MM.1S (cell line): ENCODE measurements at regions not wholly inside any gene's neighbourhood (a gene's known extent, or its start where the extent isn't known, plus 50 kb on each side); places are given as distances from the start of the nearest gene placed in this dataset.

ENCODE experiments used
- DNase-seq: peaks from one replicate; pipeline ENCODE4 v3.0.0-alpha.2; 2015
- H2AFZ ChIP-seq: fragments of 300-600 bp; sonication (generic); 2 replicates; pipeline ENCODE4 v1.6.0; 2016; ENCODE audit warnings: antibody characterized with exemption, low read length
- H3F3A ChIP-seq: fragments of 300-600 bp; sonication (generic); 2 replicates; pipeline ENCODE4 v1.6.1; 2016; ENCODE audit warnings: mild to moderate bottlenecking, antibody characterized with exemption, low read length, moderate library complexity, mixed read lengths; ENCODE audit not compliant: insufficient read depth
- H3K27ac ChIP-seq: fragments of 300-600 bp; sonication (generic); 2 replicates; pipeline ENCODE4 v1.5.1; 2016; ENCODE audit warnings: mild to moderate bottlenecking, low read length
- H3K27me3 ChIP-seq: fragments of 300-600 bp; sonication (generic); replicated peaks from 2 replicates; pipeline ENCODE4 v1.6.0; 2016; ENCODE audit warnings: low read length; ENCODE audit not compliant: insufficient read depth
- H3K36me3 ChIP-seq: fragments of 300-600 bp; sonication (generic); replicated peaks from 2 replicates; pipeline ENCODE4 v1.6.1; 2016; ENCODE audit warnings: mild to moderate bottlenecking, low read length, mixed read lengths; ENCODE audit not compliant: insufficient read depth
- H3K4me1 ChIP-seq: fragments of 300-600 bp; sonication (generic); 2 replicates; pipeline ENCODE4 v1.6.1; 2016; ENCODE audit warnings: low read length, mixed read lengths
- H3K4me2 ChIP-seq: fragments of 300-600 bp; sonication (generic); 2 replicates; pipeline ENCODE4 v1.6.0; 2016; ENCODE audit warnings: low read depth, low read length
- H3K4me3 ChIP-seq: fragments of 300-600 bp; sonication (generic); 2 replicates; pipeline ENCODE4 v1.5.1; 2016; ENCODE audit warnings: low read length, mixed read lengths
- H3K79me2 ChIP-seq: fragments of 300-600 bp; sonication (generic); 2 replicates; pipeline ENCODE4 v1.6.1; 2016; ENCODE audit warnings: mixed run types, low read length, mixed read lengths
- H3K9ac ChIP-seq: fragments of 300-600 bp; sonication (generic); 2 replicates; pipeline ENCODE4 v1.6.1; 2016; ENCODE audit warnings: low read length, mixed read lengths
- H3K9me2 ChIP-seq: fragments of 300-600 bp; sonication (generic); replicated peaks from 2 replicates; pipeline ENCODE4 v1.6.1; 2016; ENCODE audit warnings: mild to moderate bottlenecking, low read length, mixed read lengths; ENCODE audit not compliant: insufficient read depth
- H3K9me3 ChIP-seq: fragments of 300-600 bp; sonication (generic); replicated peaks from 2 replicates; pipeline ENCODE4 v1.6.1; 2016; ENCODE audit warnings: mild to moderate bottlenecking, low read length, mixed read lengths; ENCODE audit not compliant: insufficient read depth
- H4K20me1 ChIP-seq: fragments of 300-600 bp; sonication (generic); 2 replicates; pipeline ENCODE4 v1.6.1; 2016; ENCODE audit warnings: mild to moderate bottlenecking, low read length, moderate library complexity, mixed read lengths; ENCODE audit not compliant: insufficient read depth
- EZH2 ChIP-seq: fragments of 300-600 bp; sonication (generic); optimal IDR thresholded peaks from 2 replicates; pipeline ENCODE3; 2017; ENCODE audit warnings: low read depth, mild to moderate bottlenecking, antibody characterized with exemption, low read length, mixed read lengths
- EZH2phosphoT487 ChIP-seq: fragments of 300-600 bp; sonication (generic); IDR thresholded peaks from 2 replicates; pipeline ENCODE4 v1.6.1; 2018; ENCODE audit warnings: antibody characterized with exemption, low read length
- TF ChIP-seq, protein P1 (sequence below): fragments of 300-600 bp; sonication (generic); IDR thresholded peaks from 2 replicates; pipeline ENCODE4 v1.5.1; 2016; ENCODE audit warnings: antibody characterized with exemption, low read length, mixed read lengths

DNA sequence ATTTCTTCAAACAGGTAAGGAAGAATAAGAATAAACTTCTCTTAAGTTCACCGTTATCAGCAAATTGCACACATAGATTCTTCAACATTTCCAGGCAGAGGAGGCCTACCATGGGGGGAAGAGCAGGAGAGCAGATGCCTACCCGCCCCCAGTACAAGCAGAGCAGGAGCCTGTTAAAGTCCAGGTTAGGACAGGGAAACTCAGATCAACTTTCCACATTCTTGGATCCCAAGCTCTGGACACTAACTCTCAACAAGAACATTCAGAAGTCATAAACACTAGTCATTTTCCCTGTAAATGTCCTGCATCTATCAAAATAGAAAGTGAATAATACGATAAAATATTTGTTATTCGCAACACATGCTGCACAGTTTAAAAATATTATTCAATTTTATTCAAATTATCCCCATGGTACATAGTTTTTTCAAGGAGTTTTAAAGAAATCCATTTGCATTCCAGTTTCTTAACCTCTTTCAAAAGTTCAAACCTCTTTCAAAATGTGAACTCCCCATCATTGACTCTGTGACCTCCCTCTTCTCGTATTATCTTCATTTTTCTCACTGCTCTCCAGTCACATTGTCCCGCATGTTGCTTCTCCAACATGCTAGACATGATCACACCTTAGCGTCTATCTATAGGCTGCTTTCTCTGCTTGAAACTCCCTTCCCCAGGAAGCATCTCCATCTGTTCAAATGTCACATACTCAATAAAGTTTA is 185.2 kb upstream of the NEIL3 start:
- Histone ChIP-seq H3K9me3 (no peaks in the 10 kb centered on the region; the same call in 1 of the 2 replicates), H3K36me3 (no peaks in the 10 kb centered on the region), H3K27ac (no peak overlapping the region), H3K9me2 (no peaks in the 10 kb centered on the region), H3K4me2 (no peak overlapping the region), H2AFZ (no peak overlapping the region), H4K20me1 (no peaks in the 10 kb centered on the region), H3K4me3 (no peak overlapping the region), H3F3A (no peaks in the 10 kb centered on the region), H3K4me1 (no peaks in the 10 kb centered on the region), H3K79me2 (no peaks in the 10 kb centered on the region), H3K9ac (no peak overlapping the region), H3K27me3 (no peaks in the 10 kb centered on the region)
- TF ChIP-seq, protein P1, sequence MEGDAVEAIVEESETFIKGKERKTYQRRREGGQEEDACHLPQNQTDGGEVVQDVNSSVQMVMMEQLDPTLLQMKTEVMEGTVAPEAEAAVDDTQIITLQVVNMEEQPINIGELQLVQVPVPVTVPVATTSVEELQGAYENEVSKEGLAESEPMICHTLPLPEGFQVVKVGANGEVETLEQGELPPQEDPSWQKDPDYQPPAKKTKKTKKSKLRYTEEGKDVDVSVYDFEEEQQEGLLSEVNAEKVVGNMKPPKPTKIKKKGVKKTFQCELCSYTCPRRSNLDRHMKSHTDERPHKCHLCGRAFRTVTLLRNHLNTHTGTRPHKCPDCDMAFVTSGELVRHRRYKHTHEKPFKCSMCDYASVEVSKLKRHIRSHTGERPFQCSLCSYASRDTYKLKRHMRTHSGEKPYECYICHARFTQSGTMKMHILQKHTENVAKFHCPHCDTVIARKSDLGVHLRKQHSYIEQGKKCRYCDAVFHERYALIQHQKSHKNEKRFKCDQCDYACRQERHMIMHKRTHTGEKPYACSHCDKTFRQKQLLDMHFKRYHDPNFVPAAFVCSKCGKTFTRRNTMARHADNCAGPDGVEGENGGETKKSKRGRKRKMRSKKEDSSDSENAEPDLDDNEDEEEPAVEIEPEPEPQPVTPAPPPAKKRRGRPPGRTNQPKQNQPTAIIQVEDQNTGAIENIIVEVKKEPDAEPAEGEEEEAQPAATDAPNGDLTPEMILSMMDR, result no peak
- TF ChIP-seq EZH2phosphoT487 (no peak), EZH2 (no peak)
- DNase-seq, result no peak

DNA sequence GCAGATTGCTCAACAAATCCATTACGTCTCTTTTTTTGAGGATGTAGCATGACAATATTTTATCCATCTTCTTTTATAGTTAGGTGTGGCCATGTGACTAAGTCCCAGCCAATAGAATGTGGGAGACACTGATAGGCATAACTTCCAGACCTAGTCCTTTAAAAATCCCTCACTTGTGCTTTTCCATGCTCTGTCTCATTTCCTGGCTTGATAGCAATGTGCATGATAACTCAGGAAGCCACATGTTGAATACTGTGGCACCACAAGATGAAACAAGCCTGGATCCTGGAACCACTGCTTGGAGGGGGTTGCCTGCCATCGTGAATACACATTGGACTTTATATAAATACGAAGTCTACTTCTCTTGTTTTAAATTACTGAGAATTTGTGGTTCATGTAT is 184.0 kb upstream of the NEIL3 start:
- Histone ChIP-seq H3K4me3 (no peak overlapping the region), H3K79me2 (no peaks in the 10 kb centered on the region), H2AFZ (no peak overlapping the region), H3K9me2 (no peaks in the 10 kb centered on the region), H3F3A (no peaks in the 10 kb centered on the region), H3K9me3 (no peaks in the 10 kb centered on the region; the same call in 1 of the 2 replicates), H3K9ac (no peak overlapping the region), H3K4me2 (no peak overlapping the region), H4K20me1 (no peaks in the 10 kb centered on the region), H3K4me1 (no peaks in the 10 kb centered on the region), H3K27me3 (no peaks in the 10 kb centered on the region), H3K27ac (no peak overlapping the region), H3K36me3 (no peaks in the 10 kb centered on the region)
- TF ChIP-seq EZH2phosphoT487 (no peak), EZH2 (no peak)
- TF ChIP-seq, protein P1, result no peak
- DNase-seq, result no peak

DNA sequence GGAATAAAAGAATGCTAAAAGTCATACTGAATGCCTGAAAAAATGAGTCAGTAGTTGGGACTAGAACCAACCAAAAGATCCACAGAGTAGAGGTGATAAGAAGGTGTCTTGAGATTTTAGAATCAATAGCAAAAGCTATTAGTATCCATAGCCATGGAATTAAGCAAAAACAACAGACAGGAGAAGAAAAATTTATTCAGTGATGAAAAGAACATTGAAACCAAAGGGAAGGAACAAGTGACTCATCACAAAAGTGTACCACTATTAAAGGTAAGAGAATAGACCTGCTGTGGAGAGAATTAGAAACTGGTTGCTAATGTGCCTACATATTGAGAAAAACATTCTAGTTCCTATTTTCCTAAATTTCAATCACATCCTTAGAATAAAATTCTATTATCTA is 182.0 kb upstream of the NEIL3 start:
- Histone ChIP-seq H4K20me1 (no peaks in the 10 kb centered on the region), H3K36me3 (no peaks in the 10 kb centered on the region), H3K9me2 (no peaks in the 10 kb centered on the region), H3F3A (no peaks in the 10 kb centered on the region), H3K9me3 (no peaks in the 10 kb centered on the region; the same call in 1 of the 2 replicates), H3K4me2 (no peak overlapping the region), H3K27me3 (no peaks in the 10 kb centered on the region), H2AFZ (no peak overlapping the region), H3K4me3 (no peak overlapping the region), H3K4me1 (no peaks in the 10 kb centered on the region), H3K9ac (no peak overlapping the region), H3K27ac (no peak overlapping the region), H3K79me2 (no peaks in the 10 kb centered on the region)
- TF ChIP-seq EZH2phosphoT487 (no peak), EZH2 (no peak)
- TF ChIP-seq, protein P1, result no peak
- DNase-seq, result no peak
